ENCODE measurements at regions not wholly inside any gene's neighbourhood (a gene's known extent, or its start where the extent isn't known, plus 50 kb on each side); places are given as distances from the start of the nearest gene placed in this dataset.

DNA sequence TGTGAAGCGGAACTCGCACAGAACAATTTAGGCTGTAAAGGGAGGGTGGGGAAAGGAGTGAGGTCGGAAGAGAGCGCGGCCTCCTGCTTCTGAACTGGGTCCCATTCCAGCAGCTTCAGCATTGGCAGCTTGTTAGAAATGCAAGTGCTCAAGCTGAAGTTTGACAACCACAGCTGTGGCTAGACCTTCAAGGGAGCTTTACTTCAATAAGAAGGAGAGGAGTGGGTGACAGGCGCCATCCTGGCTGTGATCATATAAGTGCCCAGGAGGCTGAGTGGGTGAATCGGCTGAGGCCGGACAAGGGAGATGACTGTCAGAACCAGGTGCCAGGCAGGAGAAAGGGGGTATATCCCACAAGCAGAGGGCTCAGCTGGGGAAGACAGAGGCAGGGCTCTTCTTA, 622.5 kb downstream of the GALR1 start:
- intact Hi-C loops (cut with DNase I; ENCODE audit: low total_unique reads), result no loop called here
- H3K36me3 ChIP-seq, result no peaks in the 10 kb centered on the region
- DNase-seq (ENCODE audit: low spot score in 2 of 2), result no peak
- H3K27me3 ChIP-seq, result peaks cover 0 to 5% of the 10 kb centered on the region in 2 donors
- peaks cover 0 to 7% of the 10 kb centered on the region in 2 donors for H3K9me3 ChIP-seq
- TF ChIP-seq CTCF (IDR thresholded peaks at IDR 0.05) (no peak), POLR2A (IDR thresholded peaks at IDR 0.05) (no peak), POLR2AphosphoS5 (IDR thresholded peaks at IDR 0.05) (no peak)
- no peaks in the 10 kb centered on the region for H3K4me1 ChIP-seq
- no peak overlapping the region for H3K27ac ChIP-seq
- no peak overlapping the region for H3K4me3 ChIP-seq

DNA sequence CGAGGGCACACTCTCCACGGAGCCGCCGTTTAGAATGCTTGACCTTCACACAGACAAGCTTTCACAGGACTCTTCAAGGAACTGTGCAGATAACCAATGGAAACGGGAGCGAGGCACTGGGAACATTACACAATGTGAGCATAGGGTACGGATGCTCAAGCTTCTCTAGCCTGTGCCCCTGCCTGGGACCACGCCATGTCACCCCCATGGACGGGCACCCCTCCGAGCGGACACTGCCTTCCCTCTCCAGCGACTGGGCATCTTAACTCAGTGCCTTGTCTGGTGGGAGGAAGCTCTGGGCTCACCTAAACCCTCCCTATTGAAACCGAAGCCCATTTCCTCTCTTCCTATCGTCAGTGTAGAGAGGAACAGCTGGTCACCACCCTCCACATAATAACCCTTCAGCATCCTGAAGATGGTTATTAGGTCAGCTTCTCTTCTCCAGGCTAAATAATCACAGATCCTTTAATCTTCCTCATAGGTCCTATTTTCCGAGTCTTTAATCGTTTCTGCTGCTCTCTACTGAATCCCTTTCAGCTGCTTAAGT, 626.7 kb downstream of the GALR1 start:
- Histone ChIP-seq H3K9me3 (no peaks in the 10 kb centered on the region), H3K4me1 (no peaks in the 10 kb centered on the region), H3K36me3 (no peaks in the 10 kb centered on the region), H3K27ac (no peak overlapping the region), H3K4me3 (no peak overlapping the region), H3K27me3 (peaks cover 0 to 3% of the 10 kb centered on the region in 2 donors)
- intact Hi-C loops (cut with DNase I; ENCODE audit: low total_unique reads), result no loop called here
- DNase-seq (ENCODE audit: low spot score in 2 of 2), result no peak
- TF ChIP-seq POLR2AphosphoS5 (IDR thresholded peaks at IDR 0.05) (no peak), POLR2A (IDR thresholded peaks at IDR 0.05) (no peak), CTCF (IDR thresholded peaks at IDR 0.05) (no peak)

DNA sequence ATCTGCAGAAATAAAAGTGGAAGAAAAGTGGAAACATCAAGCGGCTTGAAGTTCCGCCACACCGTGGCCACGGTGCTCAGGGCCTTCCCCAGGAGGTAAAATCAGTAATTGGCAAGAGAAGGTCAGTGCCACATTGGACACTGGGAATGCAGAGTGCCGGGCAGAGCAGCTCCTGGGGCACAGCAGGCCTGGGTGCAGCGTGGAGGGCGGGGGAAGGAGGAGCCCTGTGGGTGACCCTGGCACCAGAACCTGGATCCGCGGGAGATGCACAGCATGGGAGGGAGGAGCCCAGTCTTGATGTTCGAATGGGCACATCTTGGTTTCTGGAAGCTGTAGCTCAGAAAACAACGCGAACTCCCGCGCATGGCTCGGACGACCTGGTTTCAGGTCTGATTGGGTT, 630.2 kb downstream of the GALR1 start:
- intact Hi-C loops (cut with DNase I; ENCODE audit: low total_unique reads), result no loop called here

GRCh38 chr18:77884454-77884853, 634.8 kb downstream of the GALR1 start:
- Histone ChIP-seq H3K36me3 (no peaks in the 10 kb centered on the region), H3K4me1 (no peaks in the 10 kb centered on the region)
- no peak for DNase-seq (ENCODE audit: low spot score in 2 of 2)

More for the DNA sequence above, 630.2 kb downstream of the GALR1 start:
- Histone ChIP-seq H3K27me3 (peaks cover 0 to 5% of the 10 kb centered on the region in 2 donors), H3K36me3 (no peaks in the 10 kb centered on the region), H3K9me3 (peaks cover 0 to 8% of the 10 kb centered on the region in 2 donors), H3K4me1 (no peaks in the 10 kb centered on the region), H3K27ac (no peak overlapping the region), H3K4me3 (no peak overlapping the region)
- no peak for DNase-seq (ENCODE audit: low spot score in 2 of 2)
- TF ChIP-seq CTCF (IDR thresholded peaks at IDR 0.05) (no peak), POLR2A (IDR thresholded peaks at IDR 0.05) (no peak), POLR2AphosphoS5 (IDR thresholded peaks at IDR 0.05) (no peak)

GRCh38 chr18:77894060-77894459, 644.4 kb downstream of the GALR1 start:
- Histone ChIP-seq H3K4me1 (no peaks in the 10 kb centered on the region), H3K4me3 (no peak overlapping the region), H3K36me3 (no peaks in the 10 kb centered on the region), H3K9me3 (peaks cover 0 to 9% of the 10 kb centered on the region in 2 donors), H3K27ac (no peak overlapping the region), H3K27me3 (peaks cover 0 to 7% of the 10 kb centered on the region in 2 donors)
- DNase-seq (ENCODE audit: low spot score in 2 of 2), result no peak
- no peak for TF ChIP-seq CTCF (IDR thresholded peaks at IDR 0.05)
- TF ChIP-seq POLR2AphosphoS5 (IDR thresholded peaks at IDR 0.05), result no peak
- TF ChIP-seq POLR2A (IDR thresholded peaks at IDR 0.05), result no peak
- intact Hi-C loops (cut with DNase I; ENCODE audit: low total_unique reads), result no loop called here

More at GRCh38 chr18:77884454-77884853, 634.8 kb downstream of the GALR1 start:
- no peak for TF ChIP-seq CTCF (IDR thresholded peaks at IDR 0.05)
- TF ChIP-seq POLR2AphosphoS5 (IDR thresholded peaks at IDR 0.05), result no peak
- TF ChIP-seq POLR2A (IDR thresholded peaks at IDR 0.05), result no peak
- Histone ChIP-seq H3K9me3 (peaks cover 0 to 8% of the 10 kb centered on the region in 2 donors), H3K27ac (no peak overlapping the region), H3K4me3 (no peak overlapping the region), H3K27me3 (peaks cover 0 to 5% of the 10 kb centered on the region in 2 donors)
- intact Hi-C loops (cut with DNase I; ENCODE audit: low total_unique reads), result no loop called here
